ENCODE measurements at regions not wholly inside any gene's neighbourhood (a gene's known extent, or its start where the extent isn't known, plus 50 kb on each side); places are given as distances from the start of the nearest gene placed in this dataset.

- DNase-seq (ENCODE audit: low read depth), result no peak
- H3K4me3 ChIP-seq (ENCODE audit: low read length), result no peak overlapping the region
- TF ChIP-seq, protein P1, sequence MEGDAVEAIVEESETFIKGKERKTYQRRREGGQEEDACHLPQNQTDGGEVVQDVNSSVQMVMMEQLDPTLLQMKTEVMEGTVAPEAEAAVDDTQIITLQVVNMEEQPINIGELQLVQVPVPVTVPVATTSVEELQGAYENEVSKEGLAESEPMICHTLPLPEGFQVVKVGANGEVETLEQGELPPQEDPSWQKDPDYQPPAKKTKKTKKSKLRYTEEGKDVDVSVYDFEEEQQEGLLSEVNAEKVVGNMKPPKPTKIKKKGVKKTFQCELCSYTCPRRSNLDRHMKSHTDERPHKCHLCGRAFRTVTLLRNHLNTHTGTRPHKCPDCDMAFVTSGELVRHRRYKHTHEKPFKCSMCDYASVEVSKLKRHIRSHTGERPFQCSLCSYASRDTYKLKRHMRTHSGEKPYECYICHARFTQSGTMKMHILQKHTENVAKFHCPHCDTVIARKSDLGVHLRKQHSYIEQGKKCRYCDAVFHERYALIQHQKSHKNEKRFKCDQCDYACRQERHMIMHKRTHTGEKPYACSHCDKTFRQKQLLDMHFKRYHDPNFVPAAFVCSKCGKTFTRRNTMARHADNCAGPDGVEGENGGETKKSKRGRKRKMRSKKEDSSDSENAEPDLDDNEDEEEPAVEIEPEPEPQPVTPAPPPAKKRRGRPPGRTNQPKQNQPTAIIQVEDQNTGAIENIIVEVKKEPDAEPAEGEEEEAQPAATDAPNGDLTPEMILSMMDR (IDR thresholded peaks at IDR 0.05; ENCODE audit: insufficient read depth, low read depth, low read length, missing control alignments), result no peak
Measured at GRCh38 chrX:82675104-82675503, 833.0 kb upstream of the POU3F4 start.

DNA sequence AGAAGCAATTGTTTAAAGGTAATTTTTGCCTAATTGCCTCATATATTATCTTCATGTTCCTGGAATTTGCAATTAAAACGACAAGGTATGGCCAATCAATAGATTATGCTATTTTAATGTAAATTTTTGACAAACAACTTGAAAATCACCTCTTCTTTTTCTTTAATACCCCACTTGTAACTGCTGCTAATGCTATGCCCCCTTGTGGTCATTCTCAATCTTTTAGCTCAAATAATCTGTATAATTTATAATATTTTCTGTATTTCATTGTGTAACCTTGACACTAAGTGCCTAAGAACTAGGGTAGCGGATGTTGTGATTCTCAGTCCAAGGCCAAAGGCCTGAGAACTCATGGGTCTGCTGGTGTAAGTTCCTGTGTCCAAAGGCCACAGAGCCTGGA, 831.7 kb upstream of the POU3F4 start:
- TF ChIP-seq, protein P1 (IDR thresholded peaks at IDR 0.05; ENCODE audit: insufficient read depth, low read depth, low read length, missing control alignments), result peak; percentile 31
- peak; percentile 32 for DNase-seq (ENCODE audit: low read depth)
- no peak overlapping the region for H3K4me3 ChIP-seq (ENCODE audit: low read length)

- TF ChIP-seq, protein P1 (IDR thresholded peaks at IDR 0.05; ENCODE audit: insufficient read depth, low read depth, low read length, missing control alignments), result no peak
- no peak overlapping the region for H3K4me3 ChIP-seq (ENCODE audit: low read length)
- no peak for DNase-seq (ENCODE audit: low read depth)
Measured at GRCh38 chrX:82677286-82677685, 830.8 kb upstream of the POU3F4 start.

- TF ChIP-seq, protein P1 (IDR thresholded peaks at IDR 0.05; ENCODE audit: insufficient read depth, low read depth, low read length, missing control alignments), result no peak
- DNase-seq (ENCODE audit: low read depth), result peak; percentile 23
- H3K4me3 ChIP-seq (ENCODE audit: low read length), result no peak overlapping the region
Measured at GRCh38 chrX:82692991-82693390, 815.1 kb upstream of the POU3F4 start.

GRCh38 chrX:82695066-82695465, 813.0 kb upstream of the POU3F4 start:
- no peak for DNase-seq (ENCODE audit: low read depth)
- TF ChIP-seq, protein P1 (IDR thresholded peaks at IDR 0.05; ENCODE audit: insufficient read depth, low read depth, low read length, missing control alignments), result no peak
- H3K4me3 ChIP-seq (ENCODE audit: low read length), result no peak overlapping the region

GRCh38 chrX:82703551-82703950, 804.5 kb upstream of the POU3F4 start:
- no peak for DNase-seq (ENCODE audit: low read depth)
- H3K4me3 ChIP-seq (ENCODE audit: low read length), result no peak overlapping the region
- TF ChIP-seq, protein P1 (IDR thresholded peaks at IDR 0.05; ENCODE audit: insufficient read depth, low read depth, low read length, missing control alignments), result no peak

DNA sequence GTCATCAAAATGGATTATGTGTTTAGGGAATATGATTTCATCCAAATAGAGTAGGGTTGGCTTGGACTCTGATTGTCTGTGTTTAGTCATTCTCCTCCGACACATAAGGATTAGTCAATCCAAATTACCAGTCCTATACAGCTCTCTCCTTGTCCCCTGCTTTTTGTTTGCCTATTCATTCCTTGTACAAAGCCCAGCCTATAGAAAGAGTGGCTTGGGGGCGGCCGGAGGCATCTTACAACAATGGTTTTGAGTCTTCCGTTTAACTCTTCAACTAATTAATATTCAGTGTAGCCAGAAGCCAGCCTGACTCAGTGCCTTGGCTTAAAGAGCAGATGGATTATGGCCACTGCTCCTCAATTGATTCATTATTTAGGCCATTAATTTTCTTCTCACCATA, 796.6 kb upstream of the POU3F4 start:
- TF ChIP-seq, protein P1 (IDR thresholded peaks at IDR 0.05; ENCODE audit: insufficient read depth, low read depth, low read length, missing control alignments), result no peak
- no peak overlapping the region for H3K4me3 ChIP-seq (ENCODE audit: low read length)
- peak; percentile 17 for DNase-seq (ENCODE audit: low read depth)

Data from epithelial cell of esophagus (primary cell).